Small intestine (tissue), 7 donors: ENCODE measurements at regions not wholly inside any gene's neighbourhood (a gene's known extent, or its start where the extent isn't known, plus 50 kb on each side); places are given as distances from the start of the nearest gene placed in this dataset.
"Not testable (repeated sequence)": the region's sequence is repeated elsewhere in the genome, so short reads cannot be mapped to it uniquely, and the experiment has no call there.

ENCODE experiments used
- DNase-seq, 2 donors: peaks; one replicate each; pipeline versions ENCODE4 v3.0.0 to v3.0.0-alpha.2; 2013
- FAIRE-seq: peaks from 2 replicates; lab custom pipeline; 2012; peaks lifted over from hg19 to GRCh38; lab: Jason Lieb, UNC
- H3K27ac ChIP-seq, 3 donors: one replicate each; pipeline ENCODE4 v1.5.1; 2013; ENCODE audit warnings: low read length in 2 of 3, mild to moderate bottlenecking in 2 of 3, control low read depth in 1 of 3, inconsistent platforms in 1 of 3, low read depth in 1 of 3, moderate library complexity in 1 of 3
- H3K27me3 ChIP-seq, 3 donors: one replicate each; pipeline ENCODE4 v1.6.1; 2013; ENCODE audit warnings: low read length in 3 of 3, inconsistent platforms in 1 of 3; ENCODE audit not compliant: control insufficient read depth in 3 of 3, insufficient read depth in 3 of 3
- H3K36me3 ChIP-seq, 3 donors: one replicate each; pipeline ENCODE4 v1.6.1; 2013; ENCODE audit warnings: low read length in 3 of 3, inconsistent platforms in 1 of 3, low read depth in 1 of 3, mild to moderate bottlenecking in 1 of 3, moderate library complexity in 1 of 3; ENCODE audit not compliant: control insufficient read depth in 3 of 3, insufficient read depth in 2 of 3
- H3K4me1 ChIP-seq, 3 donors: one replicate each; pipeline ENCODE4 v1.6.1; 2013; ENCODE audit warnings: low read length in 2 of 3, inconsistent platforms in 1 of 3, low read depth in 1 of 3, mild to moderate bottlenecking in 1 of 3, moderate library complexity in 1 of 3; ENCODE audit not compliant: control insufficient read depth in 3 of 3, insufficient read depth in 2 of 3
- H3K4me3 ChIP-seq, 3 donors: one replicate each; pipeline ENCODE4 v1.5.1; 2013; ENCODE audit warnings: low read length in 3 of 3, control low read depth in 1 of 3, inconsistent platforms in 1 of 3, low read depth in 1 of 3, mild to moderate bottlenecking in 1 of 3, moderate library complexity in 1 of 3
- H3K9me3 ChIP-seq, 2 donors: one replicate each; pipeline ENCODE4 v1.6.1; 2013; ENCODE audit warnings: low read depth in 1 of 2, low read length in 1 of 2; ENCODE audit not compliant: control insufficient read depth in 2 of 2, insufficient read depth in 1 of 2
- WGBS, 3 donors: extraction: QIAGEN DNeasy Blood & Tissue Kit; methylation state at CpG; one replicate each; pipeline ENCODE4 v1.1.7; 2013; 5-methylcytosine and 5-hydroxymethylcytosine counted together
- donor health status: healthy with polysubstance abuse.
- donor health status: control.
- donor health status: control.
- donor health status: Bipolar disorder and iron deficiency.
- donor health status: healthy.

GRCh38 chr12:83954071-83954789, 958.4 kb downstream of the SLC6A15 start:
- H3K36me3 ChIP-seq = no peaks in the 10 kb centered on the region
- FAIRE-seq (no peak), DNase-seq (no peak)
- H3K9me3 ChIP-seq = peaks cover 0 to 8% of the 10 kb centered on the region in 2 donors
- H3K27ac ChIP-seq = no peak overlapping the region
- H3K4me1 ChIP-seq = no peaks in the 10 kb centered on the region
- H3K4me3 ChIP-seq = no peak overlapping the region
- WGBS, 3 donors = 71 to 73% (median 72%) methylated on average over 2 of the region's 2 CpGs
- no peaks in the 10 kb centered on the region for H3K27me3 ChIP-seq

- Histone ChIP-seq H3K4me3 (no peak overlapping the region), H3K36me3 (no peaks in the 10 kb centered on the region), H3K27me3 (no peaks in the 10 kb centered on the region), H3K4me1 (no peaks in the 10 kb centered on the region), H3K9me3 (peaks cover 0 to 6% of the 10 kb centered on the region in 2 donors), H3K27ac (no peak overlapping the region)
- DNase-seq (peak in 1 of 2 donors; percentile 14), FAIRE-seq (no peak)
Observed at GRCh38 chr12:83945871-83946270, 966.7 kb downstream of the SLC6A15 start.

GRCh38 chr12:83939718-83940117, 972.9 kb downstream of the SLC6A15 start:
- no peak overlapping the region for H3K4me3 ChIP-seq
- H3K27me3 ChIP-seq = no peaks in the 10 kb centered on the region
- DNase-seq (no peak), FAIRE-seq (no peak)
- peaks cover 0 to 2% of the 10 kb centered on the region in 2 donors for H3K9me3 ChIP-seq
- H3K36me3 ChIP-seq = no peaks in the 10 kb centered on the region
- H3K4me1 ChIP-seq = no peaks in the 10 kb centered on the region
- H3K27ac ChIP-seq = no peak overlapping the region

- no peak for FAIRE-seq
- no peak overlapping the region for H3K27ac ChIP-seq
- no peak overlapping the region for H3K4me3 ChIP-seq
- no peaks in the 10 kb centered on the region for H3K36me3 ChIP-seq
- H3K4me1 ChIP-seq = no peaks in the 10 kb centered on the region
- no peak for DNase-seq
- H3K9me3 ChIP-seq = no peaks in the 10 kb centered on the region
- H3K27me3 ChIP-seq = no peaks in the 10 kb centered on the region
Observed at GRCh38 chr12:83933615-83934014, 979.0 kb downstream of the SLC6A15 start.

- Histone ChIP-seq H3K4me1 (no peaks in the 10 kb centered on the region), H3K27me3 (no peaks in the 10 kb centered on the region), H3K9me3 (no peaks in the 10 kb centered on the region), H3K36me3 (no peaks in the 10 kb centered on the region), H3K4me3 (no peak overlapping the region), H3K27ac (no peak overlapping the region)
- 67 to 82% (median 78%) methylated on average over 4 of the region's 4 CpGs for WGBS, 3 donors
- DNase-seq = no peak
- FAIRE-seq = no peak
Observed at GRCh38 chr12:83932011-83932410, 980.6 kb downstream of the SLC6A15 start.

GRCh38 chr12:83931451-83931850, 981.1 kb downstream of the SLC6A15 start:
- H3K4me1 ChIP-seq = no peaks in the 10 kb centered on the region
- FAIRE-seq = no peak

GRCh38 chr12:83929792-83930191, 982.8 kb downstream of the SLC6A15 start:
- FAIRE-seq, H3K9me3 ChIP-seq, H3K4me1 ChIP-seq, H3K27ac ChIP-seq, H3K36me3 ChIP-seq, DNase-seq, H3K4me3 ChIP-seq, H3K27me3 ChIP-seq: not testable (repeated sequence)
- 87 to 91% (median 90%) methylated on average over 13 of the region's 13 CpGs for WGBS, 3 donors

More at GRCh38 chr12:83931451-83931850, 981.1 kb downstream of the SLC6A15 start:
- H3K27me3 ChIP-seq = no peaks in the 10 kb centered on the region
- no peaks in the 10 kb centered on the region for H3K9me3 ChIP-seq
- H3K4me3 ChIP-seq = no peak overlapping the region
- H3K36me3 ChIP-seq = no peaks in the 10 kb centered on the region
- DNase-seq = no peak
- H3K27ac ChIP-seq = no peak overlapping the region

- FAIRE-seq (no peak), DNase-seq (no peak)
- Histone ChIP-seq H3K9me3 (no peaks in the 10 kb centered on the region), H3K27ac (no peak overlapping the region), H3K4me1 (no peaks in the 10 kb centered on the region), H3K27me3 (no peaks in the 10 kb centered on the region), H3K36me3 (no peaks in the 10 kb centered on the region), H3K4me3 (no peak overlapping the region)
- WGBS, 3 donors = 86 to 88% (median 86%) methylated on average over 2 of the region's 2 CpGs
Observed at GRCh38 chr12:83920821-83921547, 991.6 kb downstream of the SLC6A15 start.
